Ishikawa (cell line): ENCODE measurements at regions not wholly inside any gene's neighbourhood (a gene's known extent, or its start where the extent isn't known, plus 50 kb on each side); places are given as distances from the start of the nearest gene placed in this dataset.
A peak's percentile ranks its signal among the peaks of the same experiment; 100 is the strongest.

Experiments used
- CEBPB ChIP-seq: IDR thresholded peaks from 2 replicates; pipeline ENCODE4 v1.6.1; 2012
- CREB1 ChIP-seq: IDR thresholded peaks from 2 replicates; pipeline ENCODE4 v1.6.1; 2012; ENCODE audit warnings: low read depth
- EGR1 ChIP-seq: IDR thresholded peaks from 2 replicates; pipeline ENCODE4 v1.6.1; 2012
- EP300 ChIP-seq: IDR thresholded peaks from 2 replicates; pipeline ENCODE4 v1.6.1; 2012; ENCODE audit warnings: borderline replicate concordance
- FOXM1 ChIP-seq: IDR thresholded peaks from 2 replicates; pipeline ENCODE4 v1.6.1; 2012; ENCODE audit warnings: low read depth, borderline replicate concordance
- MAX ChIP-seq: IDR thresholded peaks from 2 replicates; pipeline ENCODE4 v1.6.1; 2012
- NFIC ChIP-seq: IDR thresholded peaks from 2 replicates; pipeline ENCODE4 v1.6.1; 2012
- RAD21 ChIP-seq: IDR thresholded peaks from 2 replicates; pipeline ENCODE4 v1.6.1; 2012; ENCODE audit warnings: low read depth
- REST ChIP-seq: IDR thresholded peaks from 2 replicates; pipeline ENCODE4 v1.6.1; 2012; ENCODE audit warnings: low read depth, mild to moderate bottlenecking
- TAF1 ChIP-seq: IDR thresholded peaks from 2 replicates; pipeline ENCODE4 v1.6.1; 2012; ENCODE audit warnings: low read depth, mild to moderate bottlenecking
- TCF12 ChIP-seq: IDR thresholded peaks from 2 replicates; pipeline ENCODE4 v1.6.1; 2012; ENCODE audit warnings: low read depth
- TEAD4 ChIP-seq: IDR thresholded peaks from 2 replicates; pipeline ENCODE4 v1.6.1; 2012
- USF1 ChIP-seq: IDR thresholded peaks from 2 replicates; pipeline ENCODE4 v1.6.1; 2012
- YY1 ChIP-seq: IDR thresholded peaks from 2 replicates; pipeline ENCODE4 v1.6.1; 2012; ENCODE audit warnings: low read depth
- ZBTB7A ChIP-seq: IDR thresholded peaks from 2 replicates; pipeline ENCODE4 v1.6.1; 2012; ENCODE audit warnings: low read depth

DNA sequence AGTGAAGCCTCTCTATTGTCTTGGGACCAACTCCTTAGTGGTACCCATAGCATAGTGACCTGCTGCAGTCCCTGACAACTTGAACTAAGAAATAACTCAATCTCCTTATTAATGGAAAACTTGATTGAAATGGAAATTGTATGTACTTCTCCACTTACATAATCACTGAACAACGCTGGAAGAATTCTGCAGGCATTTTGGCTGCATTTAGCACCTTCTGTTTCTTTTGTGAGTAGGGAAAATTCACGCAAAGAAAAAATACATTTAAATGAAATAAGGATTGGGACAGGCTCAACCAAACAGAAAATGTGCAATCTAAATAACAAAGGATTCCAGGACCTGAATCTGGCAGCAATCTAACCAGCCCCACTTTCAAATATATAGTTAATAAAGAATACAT is 126.9 kb upstream of the GHITM start:
- no peak for TF ChIP-seq REST
- no peak for TF ChIP-seq FOXM1
- TF ChIP-seq CEBPB: no peak
- TF ChIP-seq RAD21: no peak
- no peak for TF ChIP-seq EGR1
- TF ChIP-seq TCF12: no peak
- no peak for TF ChIP-seq TAF1
- no peak for TF ChIP-seq EP300
- TF ChIP-seq MAX: no peak
- TF ChIP-seq CREB1: no peak
- TF ChIP-seq ZBTB7A: no peak
- no peak for TF ChIP-seq NFIC

DNA sequence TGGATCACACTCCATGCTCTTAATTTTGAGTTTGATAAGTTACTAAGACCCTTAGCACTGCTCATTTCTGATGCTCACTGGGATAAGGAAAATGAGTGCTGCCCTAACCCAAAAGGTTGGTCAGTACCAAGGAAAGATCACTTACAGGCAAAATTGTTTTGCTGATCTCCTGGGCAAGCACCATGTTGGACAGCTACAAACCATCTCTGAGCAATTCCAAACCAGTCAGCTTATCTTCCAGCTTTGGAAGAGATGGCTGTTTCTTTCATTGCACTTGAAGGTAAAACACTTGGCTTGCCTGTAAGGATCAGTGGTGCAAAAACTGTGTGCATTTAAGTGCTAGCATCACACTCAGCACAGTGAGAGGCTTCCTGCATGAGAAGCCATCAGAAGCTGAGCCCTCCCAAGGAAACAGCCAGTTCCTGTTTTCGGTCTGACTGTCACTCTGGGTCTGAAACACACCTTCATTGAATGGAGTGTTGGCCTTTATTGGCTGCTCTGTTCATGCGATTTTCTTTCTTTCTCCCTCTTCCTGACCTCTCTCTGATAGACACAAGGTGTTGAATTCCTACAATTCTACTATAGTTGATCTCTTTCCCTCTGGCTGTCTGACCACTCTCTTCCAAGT is 126.4 kb upstream of the GHITM start:
- TF ChIP-seq REST (0 out of 2 replicates have a peak, but pooled peaks have one; percentile 25), TAF1 (no peak), CREB1 (no peak)

DNA sequence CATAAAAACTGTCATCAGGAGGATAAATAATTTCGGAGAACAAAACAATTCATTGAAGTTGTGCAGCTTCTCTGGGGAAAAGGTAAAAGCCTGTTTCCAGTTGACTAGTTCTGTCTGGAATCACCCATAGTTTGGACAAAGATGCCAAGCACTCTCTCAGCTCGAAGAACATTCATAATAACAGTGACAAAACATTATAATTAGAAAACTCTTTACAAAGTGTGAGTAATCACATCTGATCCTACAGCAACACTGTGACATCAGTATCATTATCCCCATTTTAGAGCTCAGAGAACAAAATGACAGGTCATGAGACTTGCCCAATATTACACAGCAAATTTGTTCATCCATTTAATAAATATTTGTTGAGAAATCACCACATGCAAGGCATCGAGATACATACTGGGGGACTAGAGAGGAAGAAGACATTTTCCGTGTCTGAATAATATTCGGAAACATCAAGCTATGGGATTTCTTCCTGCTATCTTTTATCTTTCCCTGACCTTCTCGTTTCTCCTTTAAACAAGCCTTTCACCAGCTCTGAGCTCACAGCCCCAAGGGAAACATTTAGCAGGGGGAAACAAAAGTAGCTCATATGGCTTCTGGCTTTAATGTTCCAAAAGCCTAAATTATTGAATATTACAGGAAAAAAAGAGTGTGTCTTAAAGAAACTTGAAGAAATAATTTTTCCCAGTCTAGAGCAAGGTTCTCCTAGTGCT is 123.3 kb upstream of the GHITM start:
- TF ChIP-seq USF1: no peak
- TF ChIP-seq CREB1: no peak

DNA sequence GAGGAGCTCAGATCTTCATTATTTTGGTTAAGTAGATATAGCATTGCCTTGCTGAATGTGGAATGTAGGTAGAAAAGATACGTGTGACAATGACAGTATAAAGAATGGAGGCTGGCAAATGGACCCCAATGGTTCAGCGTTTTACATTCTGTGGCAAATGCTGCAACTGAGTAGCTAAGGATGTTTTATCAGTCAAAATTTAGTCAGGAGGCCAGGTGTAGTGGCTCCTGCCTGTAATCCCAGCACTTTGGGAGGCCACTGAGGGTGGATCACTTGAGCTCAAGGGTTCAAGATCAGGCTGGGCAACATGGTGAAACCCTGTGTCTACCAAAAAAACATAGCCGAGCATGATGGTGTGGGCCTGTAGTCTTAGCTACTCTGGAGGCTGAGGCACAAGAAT is 120.5 kb upstream of the GHITM start:
- TF ChIP-seq YY1 (no peak), FOXM1 (no peak), RAD21 (no peak), NFIC (no peak), EP300 (no peak), EGR1 (no peak), TEAD4 (no peak), ZBTB7A (no peak), TAF1 (no peak), CREB1 (no peak), CEBPB (no peak), USF1 (no peak), MAX (no peak), REST (no peak), TCF12 (no peak)

- TF ChIP-seq FOXM1 (no peak), EGR1 (no peak), RAD21 (peak; percentile 45; the same call in 1 of the 2 replicates), YY1 (no peak), REST (no peak)
These were observed 112.5 kb upstream of the GHITM start for GRCh38 chr10:84026821-84027257.
